ENCODE measurements at regions not wholly inside any gene's neighbourhood (a gene's known extent, or its start where the extent isn't known, plus 50 kb on each side); places are given as distances from the start of the nearest gene placed in this dataset.

DNA sequence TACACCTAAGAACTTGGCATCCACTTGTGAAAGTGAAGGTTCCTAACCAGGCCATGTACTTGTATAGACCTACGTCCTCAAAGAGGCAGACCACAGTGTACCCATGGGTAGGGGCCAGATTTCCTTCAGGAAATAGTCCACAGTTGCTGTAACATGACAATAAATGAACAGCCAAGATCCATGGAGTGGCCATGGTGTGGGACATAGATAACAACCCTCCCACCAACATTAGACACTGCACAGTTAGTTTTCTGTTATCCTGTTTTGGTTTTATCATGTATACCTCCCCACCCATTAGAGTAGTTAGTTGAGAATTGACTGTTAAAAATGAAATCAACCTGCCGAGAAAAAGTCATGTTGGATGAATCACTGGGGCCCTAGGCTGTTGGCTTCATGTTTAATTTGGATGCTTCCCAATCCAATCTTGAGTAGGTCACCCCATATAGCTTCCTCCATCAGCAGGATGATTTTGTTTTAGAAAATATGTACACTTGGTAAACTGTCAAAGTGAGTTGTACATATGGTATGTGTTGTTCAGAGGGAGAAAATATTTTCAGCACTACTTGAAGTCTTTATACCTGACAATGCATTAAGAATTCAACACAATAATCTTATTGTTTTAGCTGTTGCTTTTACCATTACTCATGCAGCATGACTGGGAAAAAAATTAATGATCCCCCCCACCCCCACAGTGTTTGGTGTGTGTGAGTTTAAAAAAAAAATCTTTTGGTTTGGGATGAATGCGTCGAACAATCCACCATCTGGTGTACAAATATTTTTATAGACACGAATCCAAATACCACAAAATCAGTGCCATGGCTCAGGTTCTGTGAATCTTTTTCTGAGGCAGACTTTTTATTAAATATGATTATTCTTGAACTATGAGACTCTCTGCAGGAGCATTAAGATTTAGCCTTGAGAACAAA lies 88.3 kb upstream of the ARHGAP29 start:
- DNase-seq, result no peak

DNA sequence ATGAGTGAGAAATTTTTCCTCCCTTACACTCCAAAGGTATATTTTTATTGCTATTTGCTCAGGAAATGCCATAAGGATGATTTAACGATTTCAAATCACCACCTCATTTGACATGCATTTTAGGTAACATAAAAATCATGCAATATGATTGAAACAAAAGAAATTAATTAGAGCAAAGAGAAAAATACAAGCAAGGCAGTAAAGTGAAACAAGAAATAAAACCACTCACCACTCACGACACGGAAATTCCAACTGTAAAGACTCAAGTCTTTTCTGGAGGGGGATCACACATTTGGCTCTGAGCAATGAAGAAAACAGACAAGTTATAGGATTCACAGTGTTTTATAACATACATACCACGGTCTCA lies 86.8 kb upstream of the ARHGAP29 start:
- DNase-seq, result no peak

- DNase-seq, result no peak
Measured at GRCh38 chr1:94323311-94324177, 86.2 kb upstream of the ARHGAP29 start.

GRCh38 chr1:94322696-94323095 lies 85.3 kb upstream of the ARHGAP29 start:
- no peak for DNase-seq

DNA sequence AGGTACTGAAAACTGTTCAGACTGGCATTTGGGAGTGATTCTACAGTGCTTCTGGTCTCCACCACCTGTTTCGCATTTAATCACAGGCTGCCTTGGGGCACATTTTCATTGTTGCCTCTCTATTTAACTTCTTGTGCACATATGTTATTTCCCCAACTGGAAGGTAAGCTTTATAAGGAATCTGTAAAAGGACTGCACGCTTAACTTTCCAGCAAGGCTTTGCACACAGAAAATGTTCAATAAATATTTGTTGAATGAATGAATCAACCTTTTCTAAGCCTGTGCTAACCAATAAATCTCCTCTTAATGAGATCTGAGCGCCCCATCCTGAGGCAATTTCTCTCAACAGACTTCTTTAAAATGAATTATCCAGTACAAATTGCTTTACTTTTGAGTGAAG lies 84.3 kb upstream of the ARHGAP29 start:
- DNase-seq, result no peak

DNA sequence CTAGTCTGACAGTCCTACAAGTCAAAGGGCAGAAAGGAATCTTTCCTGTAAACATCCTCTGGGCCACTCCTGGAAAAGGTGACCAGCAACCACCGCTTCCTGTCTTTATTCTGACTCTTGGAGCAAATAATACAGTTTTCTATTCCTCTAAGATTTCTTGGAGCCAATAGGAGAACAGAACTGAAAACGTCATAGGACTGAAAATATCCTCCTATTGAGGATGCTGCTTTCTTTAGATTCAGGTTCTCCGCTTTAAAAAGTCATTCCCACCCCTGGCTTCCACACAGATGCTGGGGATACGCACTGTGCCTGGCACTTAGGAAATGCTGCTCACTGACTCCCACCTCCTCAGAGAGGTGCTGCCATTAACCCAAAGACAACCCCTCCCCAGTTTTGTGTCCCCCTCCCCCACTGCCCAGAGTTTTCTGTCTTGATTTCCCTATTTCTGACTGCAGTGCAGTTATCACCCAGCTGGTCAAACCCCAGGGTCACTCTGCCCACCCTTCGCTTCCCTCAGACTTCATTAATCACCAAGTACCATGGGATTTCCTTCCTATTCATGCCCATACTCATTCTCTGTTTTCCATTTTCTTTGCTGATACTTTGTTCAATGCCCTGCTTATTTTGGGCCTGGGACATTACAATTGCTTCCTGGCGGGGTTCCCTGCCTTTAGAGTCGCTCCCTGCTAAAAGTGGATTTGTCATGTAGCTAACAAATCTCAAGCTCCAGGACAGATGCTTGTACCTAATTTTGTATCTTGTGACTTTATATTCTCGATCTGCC lies 82.1 kb upstream of the ARHGAP29 start:
- DNase-seq, result no peak

DNA sequence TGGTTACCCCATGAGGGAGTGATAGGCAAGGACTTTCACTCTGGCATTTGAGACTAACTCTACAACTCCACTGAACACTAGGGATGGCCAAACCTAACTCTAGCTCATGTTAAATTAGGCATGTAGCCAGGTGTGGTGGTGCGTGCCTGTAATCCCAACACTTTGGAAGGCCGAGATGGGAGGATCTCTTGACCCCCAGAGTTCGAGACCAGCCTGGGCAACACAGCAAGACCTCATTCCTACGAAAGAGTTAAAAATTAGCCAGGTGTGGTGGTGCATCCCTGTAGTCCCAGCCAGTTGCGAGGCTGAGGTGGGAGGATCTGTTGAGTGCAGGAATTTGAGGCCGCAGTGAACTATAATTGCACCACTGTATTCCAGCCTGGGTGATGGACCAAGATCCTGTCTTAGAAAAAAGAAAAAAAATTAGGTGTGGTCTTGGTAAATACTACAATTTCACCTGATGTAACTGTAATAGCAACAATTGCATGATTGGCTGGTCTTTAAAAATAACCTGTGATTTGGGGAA lies 81.2 kb upstream of the ARHGAP29 start:
- no peak for DNase-seq

DNA sequence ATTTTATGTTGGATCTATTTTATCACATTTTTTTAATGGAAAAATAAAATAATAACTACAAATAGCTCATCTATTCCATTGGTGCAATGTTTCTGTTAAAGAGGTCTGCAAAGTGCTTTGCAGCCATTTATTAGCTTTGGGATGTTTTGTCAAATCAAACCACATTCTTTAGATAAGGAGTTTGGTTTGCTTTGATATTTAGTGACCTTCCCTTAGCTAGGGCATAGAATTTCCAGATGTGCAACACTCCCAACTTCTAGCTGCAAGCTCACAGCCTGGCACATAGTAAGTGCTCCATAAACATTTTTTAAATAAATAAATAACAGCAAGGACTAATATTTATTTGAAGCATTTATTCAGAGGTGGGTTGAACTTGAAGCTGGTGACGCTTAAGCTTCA lies 80.4 kb upstream of the ARHGAP29 start:
- no peak for DNase-seq

- no peak for DNase-seq
Measured at GRCh38 chr1:94316836-94317789, 79.7 kb upstream of the ARHGAP29 start.

DNA sequence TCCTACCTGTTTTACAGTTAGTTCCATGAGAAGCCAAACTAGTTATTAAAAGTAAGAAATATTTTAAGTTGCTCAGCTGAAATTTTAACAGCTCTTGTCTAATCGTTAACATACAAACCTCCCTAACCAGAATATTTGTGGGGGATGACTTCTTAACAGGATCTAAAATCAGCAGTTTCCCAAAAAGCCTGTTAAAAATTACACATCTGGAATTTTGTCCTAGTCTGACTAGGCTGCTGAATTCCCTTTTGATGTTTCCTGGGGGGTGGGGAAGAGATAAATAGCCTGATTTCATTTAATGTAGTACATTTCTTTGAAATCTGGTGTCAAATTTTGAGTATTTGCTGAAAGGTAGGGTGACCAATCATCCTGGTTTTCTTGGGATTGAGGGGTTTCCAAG lies 78.8 kb upstream of the ARHGAP29 start:
- no peak for DNase-seq

DNA sequence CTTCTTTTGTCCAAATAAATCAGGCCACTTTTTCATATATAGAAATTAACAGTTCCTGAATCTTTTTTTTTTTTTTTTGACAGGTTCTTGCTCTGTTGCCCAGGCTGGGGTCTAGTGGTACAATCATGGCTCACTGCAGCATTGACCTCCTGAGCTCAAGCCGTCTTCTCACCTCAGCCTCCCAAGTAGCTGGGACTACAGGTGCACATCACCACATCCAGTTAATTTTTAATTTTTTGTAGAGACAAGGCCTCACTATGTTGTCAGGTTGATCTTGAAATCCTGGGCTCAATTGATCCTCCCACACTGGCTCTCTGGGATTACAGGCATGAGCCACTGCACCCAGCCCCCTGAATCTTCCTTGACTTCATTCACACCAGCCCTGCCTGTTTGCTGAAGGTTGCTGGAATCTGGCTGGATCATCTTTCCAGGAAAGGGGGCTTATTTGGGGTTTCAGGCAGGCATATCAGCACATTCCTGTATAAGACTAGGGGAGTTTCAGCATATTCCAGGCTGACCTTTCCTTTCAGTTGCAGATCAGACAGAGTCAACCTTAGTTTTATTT lies 78.2 kb upstream of the ARHGAP29 start:
- DNase-seq, result no peak

DNA sequence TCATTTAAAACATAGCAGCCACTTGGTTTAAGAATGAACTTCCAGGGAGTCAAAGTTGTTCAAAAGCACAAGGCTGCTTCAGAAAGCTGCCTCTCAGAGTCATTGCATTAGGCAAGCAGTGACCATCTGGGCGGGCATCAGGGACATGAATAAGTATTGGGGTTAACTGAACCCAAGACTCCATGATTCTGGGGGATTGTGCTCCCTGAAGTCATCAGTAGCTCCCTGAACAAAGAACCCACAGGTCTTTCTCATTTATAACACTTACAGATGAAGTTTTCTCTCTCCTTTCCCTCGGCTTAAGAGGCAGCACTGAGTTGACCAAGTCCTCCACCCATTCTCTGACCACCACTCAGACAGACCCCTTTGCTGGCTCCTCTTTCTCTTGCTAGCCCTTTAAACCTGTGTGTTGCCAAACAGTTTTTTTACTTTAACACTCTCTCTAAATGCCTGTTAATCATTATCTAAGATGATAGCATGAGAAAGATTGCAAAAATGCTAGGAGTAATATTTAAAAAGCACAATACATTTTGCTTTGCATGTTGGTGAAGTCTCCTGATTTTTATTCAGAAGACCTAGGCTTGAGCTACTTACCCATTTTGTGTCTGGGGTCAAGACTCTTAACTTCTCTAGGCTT lies 77.0 kb upstream of the ARHGAP29 start:
- no peak for DNase-seq

DNA sequence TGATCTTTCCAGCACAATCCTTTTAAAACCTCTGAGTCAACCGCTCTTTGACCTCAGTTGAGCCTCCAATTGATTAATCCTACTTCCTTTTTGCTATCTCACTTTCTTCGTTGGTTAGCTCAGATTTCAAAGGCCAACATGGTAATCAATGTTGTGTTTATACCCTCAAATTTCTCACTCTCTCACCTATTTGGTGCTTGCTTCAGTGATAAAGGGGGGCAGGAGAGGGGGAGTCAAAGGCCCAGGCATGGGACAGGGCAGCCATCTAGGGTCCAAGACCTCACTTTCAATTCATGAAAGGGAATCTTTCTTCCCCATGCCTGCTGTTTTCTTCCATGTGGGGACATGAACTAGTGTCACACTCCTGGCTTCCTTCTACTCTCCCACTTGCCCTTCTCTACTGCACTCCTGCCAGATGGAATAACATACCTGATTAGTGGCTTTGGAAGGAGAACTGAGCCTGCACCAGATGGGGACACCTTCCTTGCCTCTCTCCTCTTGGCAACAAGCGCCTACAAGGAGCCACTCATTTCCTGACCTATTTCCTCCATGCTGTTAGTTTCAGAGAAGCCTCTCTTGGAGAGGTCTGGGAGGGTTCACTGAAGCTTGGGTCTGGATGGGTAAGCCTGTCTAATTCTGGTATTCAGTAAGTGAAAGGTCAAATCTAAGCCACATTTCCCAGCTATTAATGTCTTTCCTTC lies 73.3 kb upstream of the ARHGAP29 start:
- no peak for DNase-seq

DNA sequence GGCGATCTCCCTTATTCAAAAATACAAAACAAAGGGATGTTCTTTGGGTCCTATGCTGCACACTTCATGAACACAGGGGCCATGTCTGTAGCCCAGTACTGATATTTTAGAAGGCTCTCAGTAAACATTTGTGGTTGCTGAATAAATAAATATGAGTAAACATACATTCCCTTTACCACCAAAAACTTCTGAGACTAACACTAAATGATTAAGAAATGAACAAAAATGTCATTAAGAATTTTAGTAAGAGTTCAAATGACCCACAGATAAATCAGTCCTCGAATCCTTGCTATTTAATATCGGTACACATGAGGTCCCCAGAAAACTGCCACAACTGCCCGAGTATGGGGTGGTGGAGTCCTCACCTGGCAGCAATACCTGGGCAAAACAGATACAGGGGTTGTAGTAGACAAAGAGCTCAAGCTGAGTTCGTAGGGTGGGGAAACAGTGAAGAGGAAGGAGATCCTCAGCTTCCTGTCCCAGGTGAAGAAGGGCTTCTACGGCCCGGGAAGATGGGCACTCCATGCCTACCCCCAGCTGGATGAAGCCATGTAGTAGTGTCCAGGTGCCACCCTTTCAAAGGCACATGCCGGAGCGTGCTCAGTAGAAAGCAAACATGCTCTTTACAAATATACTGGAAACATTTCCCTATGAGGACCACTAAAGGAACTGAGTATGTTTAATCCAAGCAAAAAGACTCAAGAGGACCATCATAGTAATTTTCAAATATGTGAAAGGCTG lies 72.6 kb upstream of the ARHGAP29 start:
- DNase-seq, result no peak

GRCh38 chr1:94309216-94309615 lies 71.8 kb upstream of the ARHGAP29 start:
- DNase-seq, result no peak

GRCh38 chr1:94306521-94306920 lies 69.1 kb upstream of the ARHGAP29 start:
- no peak for DNase-seq

DNA sequence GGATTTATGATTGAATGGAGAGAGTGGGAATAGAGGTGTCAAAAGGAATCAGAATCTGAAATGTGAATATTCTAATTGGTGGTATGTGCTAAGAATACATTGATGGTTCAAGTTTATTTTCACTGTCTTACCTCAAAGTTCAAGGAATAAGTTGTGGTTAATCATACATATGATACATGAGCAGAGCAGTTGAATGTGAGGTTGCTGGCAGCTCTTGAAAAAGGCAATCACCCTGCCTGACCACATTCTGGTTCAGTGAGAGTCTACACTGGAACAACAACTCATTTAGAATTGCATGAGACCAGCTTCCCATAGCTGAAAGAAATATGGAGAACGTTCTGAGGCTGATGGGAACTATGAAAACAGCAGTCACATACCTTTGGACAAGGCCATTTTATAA lies 68.3 kb upstream of the ARHGAP29 start:
- DNase-seq, result no peak

DNA sequence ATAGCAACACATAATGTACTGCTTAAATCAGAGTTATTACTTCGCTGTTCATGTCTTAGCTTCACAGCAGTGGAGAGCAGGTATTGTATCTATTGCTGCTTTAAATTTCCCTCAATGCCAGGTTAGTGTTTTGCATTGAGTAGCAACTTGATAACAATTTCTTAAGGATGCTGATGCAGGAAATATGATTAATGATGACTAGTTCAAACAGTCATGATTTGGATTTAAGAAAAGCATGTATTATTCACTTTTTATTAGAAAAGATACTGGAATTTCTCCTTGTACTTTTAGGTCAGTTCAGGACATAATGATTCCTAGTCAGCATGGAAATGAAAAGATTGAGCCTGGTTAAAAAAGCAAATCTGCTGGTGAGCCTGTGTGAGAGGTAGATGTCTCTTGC lies 67.2 kb upstream of the ARHGAP29 start:
- no peak for DNase-seq

DNA sequence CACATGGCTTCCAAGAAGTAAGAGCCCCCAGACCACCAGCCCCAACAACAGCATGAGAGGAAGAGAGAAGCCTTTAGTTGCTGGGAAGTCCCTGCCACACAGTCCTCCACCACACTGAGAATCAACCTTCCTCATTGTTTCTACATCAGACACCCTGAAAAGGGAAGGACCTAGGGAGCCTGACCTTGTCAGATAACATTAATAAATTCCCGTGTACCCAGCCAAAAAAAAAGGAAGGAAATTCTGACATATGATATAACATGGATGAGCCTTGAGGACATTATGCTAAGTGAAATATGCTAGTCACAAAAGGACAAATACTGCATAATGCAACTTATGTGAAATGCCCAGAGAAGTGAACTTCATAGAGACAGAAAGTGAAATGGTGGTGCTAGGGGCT lies 65.6 kb upstream of the ARHGAP29 start:
- no peak for DNase-seq

GRCh38 chr1:94302497-94302896 lies 65.1 kb upstream of the ARHGAP29 start:
- no peak for DNase-seq
